OCI-LY7 (cell line): ENCODE measurements at regions not wholly inside any gene's neighbourhood (a gene's known extent, or its start where the extent isn't known, plus 50 kb on each side); places are given as distances from the start of the nearest gene placed in this dataset.

Experiments
- BruUV-seq: library from RNA; stranded (reverse); fragments of 400-500 nt; replicated peaks from 2 replicates; lab custom pipeline; 2021; lab: Mats Ljungman, UMichigan
- CTCF ChIA-PET: fragments of 300-600 bp; sonication (Branson Sonifier 250); formaldehyde crosslinking; loops from one replicate; lab custom pipeline; 2022; ENCODE audit warnings: antibody characterized with exemption; ENCODE audit not compliant: unreplicated experiment; lab: Charles Lee
- POLR2A ChIA-PET: fragments of 300-600 bp; sonication (Branson Sonifier 250); formaldehyde crosslinking; loops from one replicate; lab custom pipeline; 2022; ENCODE audit warnings: antibody characterized with exemption; lab: Charles Lee
- DNase-seq: peaks from one replicate; pipeline ENCODE4 v3.0.0-alpha.2; 2015; ENCODE audit warnings: low spot score
- H2AFZ ChIP-seq: fragments of 200-600 bp; sonication (generic), shearing (Covaris generic); 2 replicates; pipeline ENCODE4 v1.6.1; 2014; ENCODE audit warnings: mild to moderate bottlenecking, antibody characterized with exemption, low read length, moderate library complexity
- H3K27ac ChIP-seq: fragments of 200-600 bp; sonication (generic); 2 replicates; pipeline ENCODE4 v1.5.1; 2014; ENCODE audit warnings: mixed run types, low read depth, mild to moderate bottlenecking, moderate library complexity, low read length, inconsistent platforms; ENCODE audit not compliant: poor library complexity, severe bottlenecking
- H3K36me3 ChIP-seq: fragments of 200-600 bp; sonication (generic); 2 replicates; pipeline ENCODE4 v1.6.1; 2014; ENCODE audit warnings: mild to moderate bottlenecking, antibody characterized with exemption, low read length, moderate library complexity, mixed read lengths; ENCODE audit not compliant: insufficient read depth
- H3K4me1 ChIP-seq: fragments of 200-600 bp; sonication (generic); 2 replicates; pipeline ENCODE4 v1.5.1; 2014; ENCODE audit warnings: mild to moderate bottlenecking, low read length; ENCODE audit not compliant: insufficient read depth, poor library complexity, severe bottlenecking
- H3K4me2 ChIP-seq: fragments of 200-600 bp; sonication (generic); 2 replicates; pipeline ENCODE4 v1.6.1; 2014; ENCODE audit warnings: mild to moderate bottlenecking, low read length
- H3K4me3 ChIP-seq: fragments of 200-600 bp; sonication (generic); 2 replicates; pipeline ENCODE4 v1.5.1; 2014; ENCODE audit warnings: mild to moderate bottlenecking, low read depth, low read length; ENCODE audit not compliant: poor library complexity, severe bottlenecking
- H3K79me2 ChIP-seq: fragments of 200-600 bp; sonication (generic); 2 replicates; pipeline ENCODE4 v1.6.1; 2016; ENCODE audit warnings: low read depth, mild to moderate bottlenecking, low read length, moderate library complexity, mixed read lengths; ENCODE audit not compliant: insufficient read depth
- H3K9me2 ChIP-seq: fragments of 200-600 bp; sonication (generic); 2 replicates; pipeline ENCODE4 v1.6.1; 2016; ENCODE audit warnings: mild to moderate bottlenecking, low read length, mixed read lengths; ENCODE audit not compliant: insufficient read depth
- H3K9me3 ChIP-seq: fragments of 200-600 bp; sonication (generic); 2 replicates; pipeline ENCODE4 v1.6.1; 2014; ENCODE audit warnings: mild to moderate bottlenecking, mixed run types, low read length, mixed read lengths
- H4K20me1 ChIP-seq: fragments of 200-600 bp; sonication (generic); 2 replicates; pipeline ENCODE4 v1.6.1; 2014; ENCODE audit warnings: mild to moderate bottlenecking, antibody characterized with exemption, low read length, moderate library complexity, mixed read lengths; ENCODE audit not compliant: insufficient read depth
- CTCF ChIP-seq: fragments of 200-600 bp; sonication (generic); conservative IDR thresholded peaks from 2 replicates; pipeline ENCODE4 v1.5.1; 2014; ENCODE audit warnings: mild to moderate bottlenecking, antibody characterized with exemption, low read length, moderate library complexity, mixed read lengths
- EZH2phosphoT487 ChIP-seq: fragments of 200-600 bp; sonication (generic); IDR thresholded peaks from 2 replicates; pipeline ENCODE4 v1.6.1; 2018; ENCODE audit warnings: low read depth, borderline replicate concordance, mild to moderate bottlenecking, mixed run types, antibody characterized with exemption, low read length, moderate library complexity, mixed read lengths
- intact Hi-C: fragments of 100-400 bp; cut with micrococcal nuclease; formaldehyde crosslinking; loops from one replicate; pipeline ENCODE4 v1.10.0; 2022; ENCODE audit not compliant: unreplicated experiment

GRCh38 chr6:97632341-97632740, 349.3 kb upstream of the MMS22L start:
- no peak for DNase-seq
- CTCF ChIA-PET: no interaction called here
- BruUV-seq: no TSS peak
- POLR2A ChIA-PET: interaction anchor here (0.6 kb wide), 1 partner anchor 85 kb away, joined by 3 read pairs; no protein-coding TSS in a partner anchor
- TF ChIP-seq CTCF (no peak), EZH2phosphoT487 (no peak)
- Histone ChIP-seq H3K4me2 (no peak overlapping the region), H3K9me2 (no peaks in the 10 kb centered on the region), H3K27ac (no peak overlapping the region), H2AFZ (no peak overlapping the region), H3K9me3 (no peaks in the 10 kb centered on the region), H3K4me1 (no peaks in the 10 kb centered on the region), H3K79me2 (no peaks in the 10 kb centered on the region), H3K4me3 (no peak overlapping the region), H4K20me1 (no peaks in the 10 kb centered on the region), H3K36me3 (no peaks in the 10 kb centered on the region)
- intact Hi-C loops: no loop called here

- POLR2A ChIA-PET: interaction anchor here (1.2 kb wide), 1 partner anchor 17 kb away, joined by 3 read pairs; no protein-coding TSS in a partner anchor
- Histone ChIP-seq H2AFZ (no peak overlapping the region), H3K4me1 (no peaks in the 10 kb centered on the region), H3K27ac (no peak overlapping the region), H3K9me2 (no peaks in the 10 kb centered on the region), H3K9me3 (no peaks in the 10 kb centered on the region), H3K4me3 (no peak overlapping the region), H3K36me3 (no peaks in the 10 kb centered on the region), H3K4me2 (no peak overlapping the region), H3K79me2 (no peaks in the 10 kb centered on the region), H4K20me1 (no peaks in the 10 kb centered on the region)
- DNase-seq: no peak
- TF ChIP-seq EZH2phosphoT487: no peak
- no peak for TF ChIP-seq CTCF
- CTCF ChIA-PET: no interaction called here
- intact Hi-C loops: no loop called here
- no TSS peak for BruUV-seq
Observed at GRCh38 chr6:97639702-97640101, 356.7 kb upstream of the MMS22L start.

GRCh38 chr6:97644353-97644752, 361.3 kb upstream of the MMS22L start:
- no peaks in the 10 kb centered on the region for H3K9me2 ChIP-seq
- ChIA-PET POLR2A (interaction anchor here (0.6 to 1.5 kb wide), 2 partner anchors 21 to 295 kb away, joined by 3 read pairs; no protein-coding TSS in a partner anchor), CTCF (no interaction called here)
- H3K36me3 ChIP-seq: no peaks in the 10 kb centered on the region
- no peaks in the 10 kb centered on the region for H3K4me1 ChIP-seq
- no peak overlapping the region for H3K4me2 ChIP-seq
- intact Hi-C loops: no loop called here
- H4K20me1 ChIP-seq: no peaks in the 10 kb centered on the region
- H2AFZ ChIP-seq: no peak overlapping the region
- no peak overlapping the region for H3K4me3 ChIP-seq
- H3K9me3 ChIP-seq: no peaks in the 10 kb centered on the region
- H3K79me2 ChIP-seq: no peaks in the 10 kb centered on the region
- no peak for DNase-seq
- no peak overlapping the region for H3K27ac ChIP-seq
- no TSS peak for BruUV-seq
- TF ChIP-seq EZH2phosphoT487 (no peak), CTCF (no peak)
